T-helper 2 cell treated with Interferon-gamma antibody and Interleukin-4, amounts not matched to agents 5 μg/mL and 100 μg/mL, for 36 hours (primary cell): ENCODE measurements at regions not wholly inside any gene's neighbourhood (a gene's known extent, or its start where the extent isn't known, plus 50 kb on each side); places are given as distances from the start of the nearest gene placed in this dataset.
"Not testable (repeated sequence)": the region's sequence is repeated elsewhere in the genome, so short reads cannot be mapped to it uniquely, and the experiment has no call there.

Experiments
- DNase-seq: peaks from one replicate; pipeline ENCODE4 v3.0.0; 2021; ENCODE audit warnings: low spot score
- H3K27ac Mint-ChIP-seq: one replicate; pipeline ENCODE4 v1.8.0; 2021; ENCODE audit warnings: mild to moderate bottlenecking, mixed read lengths
- H3K27me3 Mint-ChIP-seq: one replicate; pipeline ENCODE4 v1.8.0; 2021; ENCODE audit warnings: low read depth, mixed read lengths
- H3K36me3 Mint-ChIP-seq: one replicate; pipeline ENCODE4 v1.8.0; 2021; ENCODE audit warnings: low read depth, mixed read lengths
- H3K4me1 Mint-ChIP-seq: one replicate; pipeline ENCODE4 v1.8.0; 2021; ENCODE audit warnings: low read depth, mixed read lengths
- H3K4me3 Mint-ChIP-seq: one replicate; pipeline ENCODE4 v1.8.0; 2022; ENCODE audit warnings: mild to moderate bottlenecking, moderate library complexity, mixed read lengths
- H3K9me3 Mint-ChIP-seq: one replicate; pipeline ENCODE4 v1.8.0; 2021; ENCODE audit warnings: mixed read lengths

DNA sequence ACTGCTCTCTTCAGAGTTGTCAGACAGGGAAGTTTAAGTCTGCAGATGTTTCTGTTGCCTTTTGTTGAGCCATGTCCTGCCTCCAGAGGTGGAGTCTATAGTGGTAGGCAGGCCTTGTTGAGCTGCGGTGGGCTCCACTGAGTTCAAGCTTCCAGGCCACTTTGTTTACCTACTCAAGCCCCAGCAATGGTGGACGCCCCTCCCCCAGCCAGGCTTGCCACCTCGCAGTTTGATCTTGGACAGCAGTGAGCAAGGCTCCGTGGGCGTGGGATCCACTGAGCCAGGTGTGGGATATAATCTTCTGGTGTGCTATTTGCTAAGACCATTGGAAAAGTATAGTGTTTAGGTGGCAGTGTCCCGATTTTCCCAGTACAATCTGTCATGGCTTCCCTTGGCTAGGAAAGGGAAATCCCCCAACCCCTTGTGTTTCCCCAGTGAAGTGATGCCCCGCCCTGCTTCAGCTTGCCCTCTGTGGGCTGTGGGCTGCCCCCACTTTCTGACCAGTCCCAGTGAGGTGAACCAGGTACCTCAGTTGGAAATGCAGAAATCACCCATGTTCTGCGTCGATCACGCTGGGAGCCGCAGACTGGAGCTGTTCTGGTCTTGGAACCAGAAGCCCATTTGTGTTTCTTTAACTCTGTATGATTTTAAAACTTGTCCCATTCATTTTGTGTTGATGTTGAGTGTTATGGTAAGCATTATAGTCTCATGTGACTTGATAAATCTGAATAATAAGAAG lies 89.2 kb upstream of the CALCR start:
- no peak for DNase-seq
- Mint-ChIP-seq H3K36me3 (no peaks in the 10 kb centered on the region), H3K27me3 (no peaks in the 10 kb centered on the region), H3K4me3 (no peak overlapping the region), H3K9me3 (no peaks in the 10 kb centered on the region), H3K4me1 (no peaks in the 10 kb centered on the region), H3K27ac (no peak overlapping the region)

DNA sequence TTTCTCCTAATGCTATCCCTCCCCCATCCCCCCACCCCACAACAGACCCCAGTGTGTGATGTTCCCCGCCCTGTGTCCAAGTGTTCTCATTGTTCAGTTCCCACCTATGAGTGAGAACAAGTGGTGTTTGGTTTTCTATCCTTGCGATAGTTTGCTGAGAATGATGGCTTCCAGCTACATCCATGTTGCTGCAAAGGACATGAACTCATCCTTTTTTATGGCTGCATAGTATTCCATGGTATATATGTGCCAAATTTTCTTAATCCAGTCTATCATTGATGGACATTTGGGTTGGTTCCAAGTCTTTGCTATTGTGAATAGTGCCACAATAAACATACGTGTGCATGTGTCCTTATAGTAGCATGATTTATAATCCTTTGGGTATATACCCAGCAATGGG lies 83.6 kb upstream of the CALCR start:
- H3K9me3 Mint-ChIP-seq, H3K36me3 Mint-ChIP-seq, DNase-seq, H3K4me1 Mint-ChIP-seq, H3K27ac Mint-ChIP-seq, H3K4me3 Mint-ChIP-seq, H3K27me3 Mint-ChIP-seq: not testable (repeated sequence)

DNA sequence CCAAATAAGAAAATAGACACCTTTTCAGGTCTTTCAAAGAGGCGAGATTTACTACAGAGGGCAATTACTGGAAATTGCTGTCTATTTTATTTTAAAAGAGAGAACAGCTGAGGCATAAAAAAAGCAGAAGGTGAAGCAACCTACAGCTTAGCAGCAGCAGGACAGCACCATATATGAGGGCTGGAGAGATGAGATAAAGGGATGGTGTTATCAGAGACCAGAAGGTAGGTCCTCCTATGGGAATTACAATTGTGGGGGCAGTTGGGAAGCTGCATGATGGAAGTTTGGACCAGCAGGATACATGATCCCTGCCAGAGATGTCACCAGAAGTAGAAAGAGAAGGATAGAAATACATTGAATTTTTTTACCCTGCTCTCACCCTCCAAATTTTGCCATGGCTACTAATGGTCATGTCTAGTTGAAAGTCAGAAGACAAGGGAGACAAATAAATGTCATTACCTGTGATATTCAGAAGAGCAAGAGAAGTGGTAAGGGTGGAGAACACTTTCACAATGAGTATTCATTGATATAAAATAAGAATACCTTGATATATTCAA lies 77.2 kb upstream of the CALCR start:
- Mint-ChIP-seq H3K36me3 (no peaks in the 10 kb centered on the region), H3K27ac (no peak overlapping the region), H3K4me3 (no peak overlapping the region), H3K4me1 (no peaks in the 10 kb centered on the region), H3K27me3 (no peaks in the 10 kb centered on the region), H3K9me3 (no peaks in the 10 kb centered on the region)
- DNase-seq, result no peak

DNA sequence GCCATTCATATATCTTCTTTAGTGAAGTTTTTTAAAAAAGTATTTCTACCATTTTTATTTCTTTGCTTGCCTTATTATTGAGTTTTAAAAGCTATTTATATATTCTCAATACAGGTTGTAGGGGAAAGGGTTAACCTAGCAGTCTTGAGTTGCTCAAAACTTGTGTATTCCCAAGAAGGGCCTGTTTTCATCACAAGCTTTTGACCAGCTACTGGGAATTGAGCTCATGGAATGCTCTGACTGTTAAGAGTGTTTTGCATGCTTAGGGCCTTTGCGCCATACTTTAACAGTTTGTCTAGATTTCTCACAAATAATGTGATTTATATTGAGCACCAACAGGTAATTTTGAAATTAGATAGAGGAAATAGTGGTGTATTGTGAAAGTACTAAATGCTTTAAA lies 72.0 kb upstream of the CALCR start:
- H3K27me3 Mint-ChIP-seq, result no peaks in the 10 kb centered on the region
- no peaks in the 10 kb centered on the region for H3K36me3 Mint-ChIP-seq
- no peak for DNase-seq
- no peak overlapping the region for H3K4me3 Mint-ChIP-seq
- H3K27ac Mint-ChIP-seq, result no peak overlapping the region
- no peaks in the 10 kb centered on the region for H3K4me1 Mint-ChIP-seq
- H3K9me3 Mint-ChIP-seq, result no peaks in the 10 kb centered on the region

DNA sequence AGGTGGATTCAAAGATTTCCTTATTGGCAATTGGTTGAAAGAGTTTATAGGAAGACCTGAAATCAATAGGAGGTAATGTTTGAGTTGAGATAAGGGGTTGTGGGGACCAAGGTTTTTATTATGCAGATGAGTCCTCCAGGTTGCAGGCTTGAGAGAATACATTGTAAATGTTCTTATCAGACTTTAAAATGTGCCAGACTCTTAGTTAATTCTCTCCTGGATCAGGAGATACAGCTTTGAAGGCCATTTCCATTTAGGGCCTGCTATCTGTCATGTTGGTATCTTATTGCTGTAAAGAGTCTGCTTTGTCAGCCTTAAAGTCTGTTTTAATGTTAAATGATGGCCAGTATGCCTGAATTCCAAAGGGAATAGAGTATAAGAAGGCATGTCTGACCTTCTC lies 61.8 kb upstream of the CALCR start:
- no peak for DNase-seq
- no peaks in the 10 kb centered on the region for H3K4me1 Mint-ChIP-seq
- H3K4me3 Mint-ChIP-seq, result no peak overlapping the region
- no peaks in the 10 kb centered on the region for H3K27me3 Mint-ChIP-seq
- no peak overlapping the region for H3K27ac Mint-ChIP-seq
- no peaks in the 10 kb centered on the region for H3K9me3 Mint-ChIP-seq
- H3K36me3 Mint-ChIP-seq, result no peaks in the 10 kb centered on the region

DNA sequence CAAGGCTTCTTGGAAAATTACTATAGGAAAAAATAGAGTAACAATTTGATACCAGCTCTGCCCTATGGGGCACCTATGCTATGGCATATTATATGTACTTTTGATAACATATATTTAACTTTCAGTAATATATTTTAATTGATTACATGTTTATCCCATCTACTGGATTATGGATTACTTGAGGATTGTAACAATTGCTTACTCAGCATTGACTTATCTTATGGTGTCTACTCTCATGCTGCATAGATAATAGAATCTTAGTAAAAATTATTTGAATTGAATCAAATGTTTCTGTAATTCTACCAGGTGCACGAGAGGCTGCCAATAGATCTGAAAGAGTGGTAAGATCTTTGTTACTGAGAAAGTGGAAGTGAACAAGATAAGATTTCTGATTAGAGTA lies 57.8 kb upstream of the CALCR start:
- no peak for DNase-seq
- Mint-ChIP-seq H3K9me3 (no peaks in the 10 kb centered on the region), H3K27ac (no peak overlapping the region), H3K36me3 (no peaks in the 10 kb centered on the region), H3K27me3 (no peaks in the 10 kb centered on the region), H3K4me3 (no peak overlapping the region), H3K4me1 (no peaks in the 10 kb centered on the region)

DNA sequence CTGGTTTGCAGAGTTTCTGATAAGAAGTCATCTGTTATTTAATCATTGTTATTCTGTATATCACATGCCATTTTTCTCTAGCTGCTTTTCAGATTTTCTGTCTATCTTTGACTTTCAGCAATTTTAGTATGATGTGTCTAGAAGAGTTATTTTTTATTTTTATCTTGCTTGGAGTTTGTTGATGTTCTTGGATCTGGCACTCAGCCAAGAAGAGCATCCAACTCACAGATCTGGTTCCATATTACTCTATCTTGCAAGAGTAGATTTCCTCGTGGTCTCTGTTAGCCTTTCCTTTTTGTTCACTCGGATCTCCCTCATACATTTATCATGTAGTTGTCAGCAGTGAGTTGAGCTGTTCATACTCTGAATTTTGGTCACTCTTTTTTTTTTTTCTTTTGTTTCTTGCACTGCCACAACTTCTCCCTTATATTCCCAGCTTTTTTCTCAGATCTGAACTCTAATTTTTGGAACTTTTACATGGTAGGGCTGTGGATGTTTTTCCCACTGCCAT lies 54.8 kb upstream of the CALCR start:
- no peak for DNase-seq
- Mint-ChIP-seq H3K27me3 (no peaks in the 10 kb centered on the region), H3K4me3 (no peak overlapping the region), H3K4me1 (no peaks in the 10 kb centered on the region), H3K9me3 (no peaks in the 10 kb centered on the region), H3K27ac (no peak overlapping the region), H3K36me3 (no peaks in the 10 kb centered on the region)

DNA sequence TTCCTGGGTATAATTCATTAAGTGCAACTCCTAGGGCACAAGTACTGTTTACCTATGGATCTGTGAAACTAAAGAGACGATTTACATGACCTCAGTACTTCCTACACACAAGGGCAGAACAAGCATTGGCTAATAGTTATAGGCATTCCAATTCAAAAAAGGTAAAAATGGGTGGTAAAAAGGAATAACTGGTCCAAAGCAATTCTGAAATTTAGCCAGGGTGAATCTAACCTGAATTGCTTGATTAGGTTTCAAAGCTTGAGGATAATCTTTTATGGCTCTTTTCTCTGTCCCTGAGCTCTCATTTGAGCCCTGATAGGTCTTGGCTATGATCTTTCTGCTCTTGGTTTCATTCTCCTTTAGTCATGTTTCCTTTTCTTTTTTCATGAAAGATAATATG lies 52.3 kb upstream of the CALCR start:
- Mint-ChIP-seq H3K27me3 (no peaks in the 10 kb centered on the region), H3K36me3 (no peaks in the 10 kb centered on the region), H3K9me3 (no peaks in the 10 kb centered on the region), H3K4me1 (no peaks in the 10 kb centered on the region), H3K27ac (no peak overlapping the region), H3K4me3 (no peak overlapping the region)
- no peak for DNase-seq
